ENCODE measurements at regions not wholly inside any gene's neighbourhood (a gene's known extent, or its start where the extent isn't known, plus 50 kb on each side); places are given as distances from the start of the nearest gene placed in this dataset.
A peak's percentile ranks its signal among the peaks of the same experiment; 100 is the strongest.

DNA sequence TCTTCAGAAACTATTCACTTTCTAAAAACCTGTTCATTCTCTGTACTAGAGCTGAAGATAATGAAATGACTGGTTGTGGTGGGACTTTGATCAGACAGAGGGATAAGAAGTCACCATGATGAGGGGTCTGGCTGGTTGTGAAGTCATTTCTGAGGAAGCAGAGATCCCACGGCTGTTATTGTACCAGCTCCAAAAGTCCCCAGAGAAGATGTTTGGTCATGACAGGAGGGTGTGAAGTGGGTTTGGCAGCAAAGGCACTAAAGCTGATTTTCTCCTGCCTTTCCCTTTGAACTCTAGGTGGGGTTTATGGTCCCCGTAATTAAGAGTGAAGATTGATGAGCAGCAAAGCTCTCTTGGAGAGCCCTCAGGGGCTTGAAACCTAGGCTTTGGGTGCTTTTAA lies 103.1 kb upstream of the CACHD1 start:
- Mint-ChIP-seq H3K27ac (no peak overlapping the region), H3K36me3 (ENCODE audit: low read depth) (no peaks in the 10 kb centered on the region), H3K9me3 (no peaks in the 10 kb centered on the region), H3K4me1 (ENCODE audit: low read depth) (no peaks in the 10 kb centered on the region), H3K4me3 (no peak overlapping the region), H3K27me3 (ENCODE audit: low read depth) (no peaks in the 10 kb centered on the region)
- CTCF ChIA-PET: no interaction called here
- DNase-seq: no peak
- intact Hi-C loops (cut with micrococcal nuclease): no loop called here

DNA sequence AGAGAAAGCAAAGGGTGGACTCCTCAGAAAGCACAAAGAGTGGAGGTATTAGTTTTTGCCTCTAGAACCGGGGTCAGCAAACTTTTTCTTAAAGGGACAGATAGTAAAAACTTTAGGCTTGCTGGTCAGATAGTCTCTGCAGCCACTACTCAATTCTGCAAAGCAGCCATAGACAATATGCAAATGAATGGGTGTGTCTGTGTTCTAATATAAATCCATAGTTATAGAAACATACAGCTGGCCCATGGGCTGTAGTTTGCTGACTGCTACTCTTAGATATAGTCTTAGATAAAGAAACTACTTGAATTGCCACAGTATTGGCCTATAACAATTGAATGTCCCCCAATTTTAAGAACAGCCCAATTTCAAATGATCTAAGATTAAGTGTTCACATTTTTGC lies 101.6 kb upstream of the CACHD1 start:
- Mint-ChIP-seq H3K4me3 (no peak overlapping the region), H3K36me3 (ENCODE audit: low read depth) (no peaks in the 10 kb centered on the region), H3K27me3 (ENCODE audit: low read depth) (no peaks in the 10 kb centered on the region), H3K4me1 (ENCODE audit: low read depth) (no peaks in the 10 kb centered on the region), H3K27ac (no peak overlapping the region), H3K9me3 (no peaks in the 10 kb centered on the region)
- CTCF ChIA-PET: no interaction called here
- DNase-seq: no peak
- intact Hi-C loops (cut with micrococcal nuclease): no loop called here

- Mint-ChIP-seq H3K4me3 (no peak overlapping the region), H3K27ac (no peak overlapping the region), H3K36me3 (ENCODE audit: low read depth) (no peaks in the 10 kb centered on the region), H3K4me1 (ENCODE audit: low read depth) (no peaks in the 10 kb centered on the region), H3K27me3 (ENCODE audit: low read depth) (peaks cover 2% of the 10 kb centered on the region), H3K9me3 (no peaks in the 10 kb centered on the region)
- CTCF ChIA-PET: no interaction called here
- intact Hi-C loops (cut with micrococcal nuclease): no loop called here
- DNase-seq: no peak
Measured at GRCh38 chr1:64378826-64379225, 91.1 kb upstream of the CACHD1 start.

DNA sequence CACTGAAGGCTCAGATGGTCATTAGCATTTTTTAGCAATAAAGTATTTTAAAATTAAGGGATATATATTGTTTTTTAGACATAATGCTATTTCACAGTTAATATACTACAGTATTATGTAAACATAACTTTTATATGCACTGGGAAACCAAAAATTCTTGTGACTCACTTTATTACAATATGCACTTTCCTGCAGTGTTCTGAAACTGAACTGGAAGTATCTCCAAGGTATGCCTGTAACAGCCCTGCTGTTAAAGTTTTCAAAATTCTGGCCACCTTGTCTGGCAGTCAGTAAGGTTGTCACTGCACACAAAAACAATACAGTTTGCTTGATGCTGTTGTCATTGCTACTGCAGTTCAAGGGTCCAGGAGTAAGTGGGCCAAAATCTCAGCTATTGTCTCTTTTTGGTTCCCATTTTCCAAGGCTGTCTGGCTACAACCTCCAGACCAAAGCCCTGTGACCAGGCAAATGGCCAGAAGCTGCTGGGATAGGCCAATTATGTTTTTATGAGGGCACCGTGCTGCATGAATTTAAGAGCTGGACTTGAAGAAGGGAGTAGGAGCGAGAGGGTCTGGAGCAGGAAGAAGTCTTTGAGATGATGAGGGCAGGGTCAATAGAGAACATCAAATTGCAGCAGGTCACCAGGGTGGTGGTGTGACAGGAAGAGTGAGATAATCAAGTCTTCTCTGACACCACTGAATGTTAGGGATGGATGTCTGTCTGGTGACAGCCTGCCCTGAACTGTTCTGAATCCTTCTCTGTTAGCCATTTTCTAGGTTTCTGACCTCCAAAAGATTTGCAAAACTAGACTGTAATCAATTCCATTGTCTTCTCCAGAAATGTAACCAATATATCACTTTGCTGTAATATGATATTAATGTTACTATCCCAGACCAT lies 82.3 kb upstream of the CACHD1 start:
- H3K27me3 Mint-ChIP-seq (ENCODE audit: low read depth): peaks cover 3% of the 10 kb centered on the region
- no peaks in the 10 kb centered on the region for H3K4me1 Mint-ChIP-seq (ENCODE audit: low read depth)
- H3K27ac Mint-ChIP-seq: no peak overlapping the region
- no peak for DNase-seq
- intact Hi-C loops (cut with micrococcal nuclease): no loop called here
- CTCF ChIA-PET: no interaction called here
- H3K4me3 Mint-ChIP-seq: no peak overlapping the region
- H3K36me3 Mint-ChIP-seq (ENCODE audit: low read depth): no peaks in the 10 kb centered on the region
- H3K9me3 Mint-ChIP-seq: no peaks in the 10 kb centered on the region

DNA sequence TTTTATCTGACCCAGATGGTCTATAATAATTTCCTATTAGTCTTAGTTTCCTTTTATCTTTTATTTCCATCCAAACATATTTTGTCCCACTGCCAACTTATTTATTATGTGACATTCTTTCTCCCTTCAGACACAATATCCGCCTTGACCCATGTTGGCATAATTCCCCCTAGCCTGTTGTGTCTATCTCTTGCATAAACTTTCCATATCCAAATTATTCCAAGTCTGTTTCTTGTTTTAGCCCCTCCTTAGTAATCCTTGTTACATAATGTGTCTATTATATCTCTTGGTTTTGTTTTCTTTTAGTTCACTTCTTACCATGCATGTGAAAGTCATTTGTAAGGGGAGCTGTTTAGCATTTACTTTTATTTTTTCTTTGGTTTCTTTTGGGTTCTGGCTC lies 81.6 kb upstream of the CACHD1 start:
- CTCF ChIA-PET: interaction anchor here (0.6 kb wide), 1 partner anchor 9 kb away, joined by 3 read pairs; no protein-coding TSS in a partner anchor
- Mint-ChIP-seq H3K27ac (no peak overlapping the region), H3K4me1 (ENCODE audit: low read depth) (no peaks in the 10 kb centered on the region)

GRCh38 chr1:64392109-64392508 lies 77.8 kb upstream of the CACHD1 start:
- intact Hi-C loops (cut with micrococcal nuclease): no loop called here
- H3K27ac Mint-ChIP-seq: no peak overlapping the region
- CTCF ChIA-PET: no interaction called here
- no peaks in the 10 kb centered on the region for H3K4me1 Mint-ChIP-seq (ENCODE audit: low read depth)
- H3K36me3 Mint-ChIP-seq (ENCODE audit: low read depth): no peaks in the 10 kb centered on the region
- peak; percentile 27 for DNase-seq
- H3K4me3 Mint-ChIP-seq: no peak overlapping the region
- H3K27me3 Mint-ChIP-seq (ENCODE audit: low read depth): peaks cover 3% of the 10 kb centered on the region
- H3K9me3 Mint-ChIP-seq: no peaks in the 10 kb centered on the region

More for the DNA sequence above, 81.6 kb upstream of the CACHD1 start:
- no peak for DNase-seq
- Mint-ChIP-seq H3K4me3 (no peak overlapping the region), H3K36me3 (ENCODE audit: low read depth) (no peaks in the 10 kb centered on the region), H3K9me3 (no peaks in the 10 kb centered on the region), H3K27me3 (ENCODE audit: low read depth) (peaks cover 3% of the 10 kb centered on the region)
- intact Hi-C loops (cut with micrococcal nuclease): no loop called here

DNA sequence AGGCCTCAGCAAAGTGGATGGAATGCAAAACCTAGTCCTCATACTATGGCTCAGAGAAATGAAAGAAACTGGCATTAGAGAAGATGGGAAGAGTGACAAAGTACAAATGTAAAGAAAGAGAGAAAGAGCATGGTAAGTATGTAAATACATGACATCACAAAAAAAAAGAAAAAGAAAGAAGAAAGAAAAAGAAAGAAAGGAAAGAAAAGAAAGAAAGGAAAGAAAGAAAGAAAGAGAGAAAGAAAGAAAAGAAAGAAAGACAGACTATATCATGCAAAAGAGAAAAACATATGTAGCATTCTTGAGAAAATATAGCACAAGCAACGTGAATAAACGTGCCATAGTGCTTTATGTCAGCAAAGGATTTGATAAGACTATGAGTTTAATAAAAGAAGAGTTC lies 76.1 kb upstream of the CACHD1 start:
- Mint-ChIP-seq H3K36me3 (ENCODE audit: low read depth) (no peaks in the 10 kb centered on the region), H3K4me3 (no peak overlapping the region), H3K27ac (no peak overlapping the region), H3K4me1 (ENCODE audit: low read depth) (no peaks in the 10 kb centered on the region), H3K27me3 (ENCODE audit: low read depth) (peaks cover 3% of the 10 kb centered on the region), H3K9me3 (no peaks in the 10 kb centered on the region)
- intact Hi-C loops (cut with micrococcal nuclease): no loop called here
- CTCF ChIA-PET: no interaction called here
- no peak for DNase-seq

- CTCF ChIA-PET: interaction anchor here (0.8 kb wide), 1 partner anchor 8 kb away, joined by 3 read pairs; no protein-coding TSS in a partner anchor
- DNase-seq: no peak
- Mint-ChIP-seq H3K9me3 (no peaks in the 10 kb centered on the region), H3K4me3 (no peak overlapping the region), H3K27ac (no peak overlapping the region), H3K27me3 (ENCODE audit: low read depth) (no peaks in the 10 kb centered on the region), H3K36me3 (ENCODE audit: low read depth) (no peaks in the 10 kb centered on the region), H3K4me1 (ENCODE audit: low read depth) (no peaks in the 10 kb centered on the region)
- intact Hi-C loops (cut with micrococcal nuclease): no loop called here
Measured at GRCh38 chr1:64396817-64397216, 73.1 kb upstream of the CACHD1 start.

- H3K4me3 Mint-ChIP-seq: no peak overlapping the region
- no peak for DNase-seq
- no peaks in the 10 kb centered on the region for H3K9me3 Mint-ChIP-seq
- H3K4me1 Mint-ChIP-seq (ENCODE audit: low read depth): no peaks in the 10 kb centered on the region
- CTCF ChIA-PET: interaction anchor here (0.8 kb wide), 1 partner anchor 9 kb away, joined by 3 read pairs; no protein-coding TSS in a partner anchor
- no peak overlapping the region for H3K27ac Mint-ChIP-seq
- no peaks in the 10 kb centered on the region for H3K36me3 Mint-ChIP-seq (ENCODE audit: low read depth)
- no peaks in the 10 kb centered on the region for H3K27me3 Mint-ChIP-seq (ENCODE audit: low read depth)
- intact Hi-C loops (cut with micrococcal nuclease): no loop called here
Measured at GRCh38 chr1:64397541-64397940, 72.4 kb upstream of the CACHD1 start.

GRCh38 chr1:64398936-64399335 lies 71.0 kb upstream of the CACHD1 start:
- Mint-ChIP-seq H3K27ac (no peak overlapping the region), H3K27me3 (ENCODE audit: low read depth) (no peaks in the 10 kb centered on the region), H3K4me3 (no peak overlapping the region), H3K4me1 (ENCODE audit: low read depth) (no peaks in the 10 kb centered on the region), H3K9me3 (no peaks in the 10 kb centered on the region), H3K36me3 (ENCODE audit: low read depth) (no peaks in the 10 kb centered on the region)
- no peak for DNase-seq
- intact Hi-C loops (cut with micrococcal nuclease): no loop called here
- CTCF ChIA-PET: no interaction called here

- no peaks in the 10 kb centered on the region for H3K4me1 Mint-ChIP-seq (ENCODE audit: low read depth)
- intact Hi-C loops (cut with micrococcal nuclease): loop anchor here (10.0 kb wide), 1 partner anchor 136 kb away; no protein-coding TSS in a partner anchor
Measured at GRCh38 chr1:64401285-64401684, 68.6 kb upstream of the CACHD1 start.

DNA sequence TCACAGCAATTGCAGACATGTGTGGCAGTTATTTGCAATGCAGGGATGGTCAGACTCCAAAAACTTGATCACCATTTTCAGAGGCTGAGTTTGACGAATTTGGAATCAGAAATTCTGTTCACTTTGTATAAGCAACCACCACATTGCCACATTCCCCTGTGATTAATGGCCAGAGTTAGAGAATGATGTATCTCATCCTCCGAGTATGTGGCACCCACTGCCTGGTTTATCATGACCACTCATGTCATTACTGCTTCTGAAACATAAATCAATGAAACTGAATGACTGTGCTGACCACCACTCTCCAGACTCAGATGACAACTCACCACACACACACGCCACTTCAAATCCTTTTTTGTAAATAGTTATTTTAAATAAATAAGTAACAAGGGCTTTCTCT lies 66.6 kb upstream of the CACHD1 start:
- no peaks in the 10 kb centered on the region for H3K27me3 Mint-ChIP-seq (ENCODE audit: low read depth)
- no peaks in the 10 kb centered on the region for H3K4me1 Mint-ChIP-seq (ENCODE audit: low read depth)
- intact Hi-C loops (cut with micrococcal nuclease): loop anchor here (10.0 kb wide), 1 partner anchor 139 kb away; no protein-coding TSS in a partner anchor
- CTCF ChIA-PET: no interaction called here
- H3K4me3 Mint-ChIP-seq: no peak overlapping the region
- H3K9me3 Mint-ChIP-seq: no peaks in the 10 kb centered on the region
- H3K27ac Mint-ChIP-seq: no peak overlapping the region
- H3K36me3 Mint-ChIP-seq (ENCODE audit: low read depth): no peaks in the 10 kb centered on the region
- no peak for DNase-seq

More at GRCh38 chr1:64401285-64401684, 68.6 kb upstream of the CACHD1 start:
- Mint-ChIP-seq H3K27ac (no peak overlapping the region), H3K27me3 (ENCODE audit: low read depth) (no peaks in the 10 kb centered on the region), H3K36me3 (ENCODE audit: low read depth) (no peaks in the 10 kb centered on the region), H3K4me3 (no peak overlapping the region), H3K9me3 (no peaks in the 10 kb centered on the region)
- CTCF ChIA-PET: no interaction called here
- no peak for DNase-seq

- intact Hi-C loops (cut with micrococcal nuclease): loop anchor here (10.0 kb wide), 1 partner anchor 139 kb away; no protein-coding TSS in a partner anchor
- CTCF ChIA-PET: no interaction called here
Measured at GRCh38 chr1:64404202-64404601, 65.7 kb upstream of the CACHD1 start.

More at GRCh38 chr1:64404202-64404601, 65.7 kb upstream of the CACHD1 start:
- no peak for DNase-seq
- H3K27ac Mint-ChIP-seq: no peak overlapping the region
- H3K4me1 Mint-ChIP-seq (ENCODE audit: low read depth): no peaks in the 10 kb centered on the region
- H3K27me3 Mint-ChIP-seq (ENCODE audit: low read depth): no peaks in the 10 kb centered on the region
- no peaks in the 10 kb centered on the region for H3K9me3 Mint-ChIP-seq
- no peak overlapping the region for H3K4me3 Mint-ChIP-seq
- H3K36me3 Mint-ChIP-seq (ENCODE audit: low read depth): no peaks in the 10 kb centered on the region
